ENCODE measurements at regions not wholly inside any gene's neighbourhood (a gene's known extent, or its start where the extent isn't known, plus 50 kb on each side); places are given as distances from the start of the nearest gene placed in this dataset.

DNA sequence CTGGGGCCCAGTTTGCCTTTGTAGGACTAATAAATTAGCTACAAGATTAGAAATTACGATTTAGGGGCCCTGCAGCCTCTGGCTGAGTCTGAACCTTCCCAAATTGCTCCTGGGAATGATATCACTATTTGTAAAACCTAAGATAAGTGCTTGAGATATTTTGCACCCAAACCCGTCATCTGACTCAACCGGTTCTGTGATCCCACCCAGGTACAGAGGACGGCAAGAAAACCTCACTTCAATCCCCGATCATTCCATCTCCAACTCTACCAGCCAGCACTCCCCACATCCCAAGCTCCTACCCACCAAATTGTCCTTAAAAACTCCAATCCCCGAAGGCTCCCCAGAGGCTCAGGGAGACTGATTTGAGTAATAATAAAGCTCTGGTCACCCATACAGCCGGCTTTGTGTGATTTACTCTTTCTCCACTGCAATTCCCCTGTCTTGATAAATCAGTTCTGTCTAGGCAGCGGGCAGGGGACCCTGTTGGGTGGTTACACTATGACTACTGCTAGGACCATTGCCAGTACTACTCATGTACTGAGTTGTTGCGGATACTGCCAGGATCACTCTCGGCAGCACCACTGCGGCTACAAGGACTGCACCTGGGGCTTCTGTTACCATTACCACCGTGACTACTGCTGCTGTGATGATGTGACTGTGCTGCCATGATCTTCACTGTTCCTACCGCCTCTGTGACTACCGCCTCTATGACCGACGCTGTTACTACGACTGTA, 73.1 kb downstream of the IRF8 start:
- DNase-seq, result no peak

GRCh38 chr16:85974428-85975375, 75.7 kb downstream of the IRF8 start:
- no peak for DNase-seq

DNA sequence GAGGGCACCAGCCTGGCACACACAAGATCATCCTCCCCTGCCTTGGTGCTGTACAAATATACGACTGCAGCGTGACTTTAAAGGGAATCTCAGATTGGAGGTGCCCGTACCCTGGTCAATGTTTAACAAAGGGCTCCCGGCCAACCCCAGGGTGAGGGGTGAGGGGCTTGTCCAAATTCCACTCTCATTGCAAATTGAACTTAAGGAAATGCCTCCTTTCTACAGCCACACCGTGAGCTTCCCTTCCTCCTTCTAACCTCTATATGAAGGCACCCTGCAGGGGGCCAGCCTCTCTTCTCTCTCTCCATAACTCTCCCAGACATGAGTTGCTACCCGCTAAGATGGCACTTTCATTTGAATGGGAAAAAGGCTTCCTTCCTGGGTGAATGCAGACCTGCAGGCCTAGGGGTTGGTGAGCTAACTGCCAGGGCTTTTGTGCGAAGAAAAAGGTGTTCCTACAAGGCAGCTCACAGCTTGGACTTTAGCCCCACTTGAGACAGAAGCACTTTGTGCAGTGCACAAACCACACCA, 76.6 kb downstream of the IRF8 start:
- no peak for DNase-seq

- no peak for DNase-seq
Observed at GRCh38 chr16:85978291-85978775, 79.4 kb downstream of the IRF8 start.

DNA sequence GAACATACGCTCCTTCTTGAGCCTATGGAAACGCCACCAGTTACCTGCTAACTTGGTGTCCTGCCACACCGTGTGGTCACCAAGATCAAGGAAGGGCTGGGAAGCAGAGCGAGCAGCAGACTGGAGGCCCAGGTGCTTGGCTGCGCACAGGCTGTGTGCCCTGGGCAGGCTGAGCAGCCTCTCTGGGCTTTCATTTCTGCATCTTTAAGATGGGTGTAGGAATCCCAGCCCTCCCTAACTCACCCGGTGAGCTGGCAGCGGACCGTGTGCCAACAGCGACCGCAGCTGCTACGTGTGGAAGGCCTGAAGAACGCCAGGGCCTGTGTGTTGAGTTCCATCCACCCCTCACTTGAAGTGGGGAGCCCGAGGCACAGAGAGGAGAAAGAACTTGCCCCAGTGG, 80.0 kb downstream of the IRF8 start:
- DNase-seq, result no peak

DNA sequence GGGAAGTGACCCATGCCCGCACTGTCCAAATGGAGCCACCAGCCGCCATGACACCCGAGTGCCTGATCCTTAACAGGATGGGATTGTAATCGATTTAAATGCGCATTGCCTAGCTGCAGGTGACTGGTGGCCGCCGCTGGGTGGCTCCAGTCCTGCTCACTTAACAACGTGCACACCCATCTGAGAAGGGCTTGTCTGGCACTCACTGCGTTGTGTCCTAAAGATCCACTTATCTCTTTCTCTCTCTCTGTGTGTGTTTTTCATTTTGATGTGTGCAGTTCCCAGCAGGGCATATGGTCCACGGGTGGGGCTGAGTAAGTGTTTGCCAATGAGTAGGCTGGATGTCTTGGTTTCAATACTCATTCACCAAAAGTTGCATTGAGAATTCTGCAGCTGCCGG, 80.6 kb downstream of the IRF8 start:
- no peak for DNase-seq

DNA sequence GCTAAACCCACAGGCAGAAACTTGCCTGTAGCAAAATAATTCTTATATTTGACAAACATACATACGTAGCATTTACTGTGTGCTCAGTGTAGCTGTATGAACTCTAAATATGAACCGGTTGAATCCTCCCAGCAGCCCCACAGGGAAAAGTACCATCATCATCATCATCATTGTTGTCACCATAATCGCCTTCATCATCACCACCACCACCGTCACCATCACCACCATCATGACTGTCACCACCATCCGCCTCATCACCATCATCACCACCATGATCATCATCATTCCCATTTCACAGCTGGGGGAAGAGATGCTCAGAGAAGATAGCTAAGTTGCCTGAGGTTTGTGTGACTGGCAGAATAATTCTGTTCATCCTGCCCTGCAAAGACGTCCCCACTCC, 81.7 kb downstream of the IRF8 start:
- DNase-seq, result no peak

GRCh38 chr16:85981826-85982562, 83.0 kb downstream of the IRF8 start:
- DNase-seq, result no peak

GRCh38 chr16:85982563-85982939, 83.6 kb downstream of the IRF8 start:
- no peak for DNase-seq

DNA sequence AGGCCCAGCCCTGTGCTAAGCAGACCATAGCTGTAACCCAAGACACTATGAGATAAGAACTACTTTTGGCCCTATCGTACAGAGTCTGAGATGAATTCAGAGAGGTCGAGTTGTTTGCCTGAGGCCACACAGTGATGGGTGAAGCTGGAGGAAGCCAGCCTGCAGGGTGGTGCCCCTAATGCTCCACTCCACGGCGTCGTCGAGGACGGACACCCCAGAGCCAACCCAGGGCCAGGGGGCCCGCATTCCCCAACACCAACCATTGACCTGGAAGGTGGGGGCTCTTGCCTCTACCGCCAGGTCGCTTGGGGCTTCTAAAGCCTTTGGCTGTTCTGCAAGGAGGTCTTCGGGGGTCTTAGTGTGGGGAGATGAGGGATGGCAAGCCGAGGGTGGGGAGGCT, 84.1 kb downstream of the IRF8 start:
- no peak for DNase-seq

DNA sequence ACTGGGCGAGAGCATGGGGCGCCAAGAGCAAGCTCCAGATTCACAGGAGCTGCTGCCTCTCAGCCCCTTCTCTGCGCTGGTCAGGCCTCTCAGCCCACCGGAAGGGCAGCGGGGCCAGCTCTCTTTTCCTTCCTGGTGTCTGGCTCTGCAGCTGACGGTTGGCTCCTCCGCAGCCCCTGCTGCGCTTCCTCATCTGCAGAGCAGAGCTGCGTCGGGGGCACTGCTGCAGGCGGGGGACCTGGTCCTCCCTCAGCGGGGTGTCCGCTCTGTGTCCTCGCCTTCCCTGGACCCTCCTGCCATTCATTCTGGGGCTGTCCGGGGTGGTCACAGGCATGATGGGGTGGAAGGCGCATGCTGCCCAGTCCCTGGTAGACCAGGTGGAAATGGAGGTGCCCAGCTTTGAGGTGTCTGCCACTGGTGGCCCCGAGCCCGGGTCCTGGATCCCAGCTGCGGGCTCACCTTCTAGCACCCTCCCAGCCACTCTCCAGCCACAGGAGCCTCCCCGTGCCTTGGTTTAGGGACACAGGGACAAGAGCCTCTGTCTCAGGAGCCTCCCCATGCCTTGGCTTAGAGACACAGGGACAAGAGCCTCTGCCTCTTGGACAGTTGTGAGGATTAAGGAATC, 84.8 kb downstream of the IRF8 start:
- DNase-seq, result no peak

DNA sequence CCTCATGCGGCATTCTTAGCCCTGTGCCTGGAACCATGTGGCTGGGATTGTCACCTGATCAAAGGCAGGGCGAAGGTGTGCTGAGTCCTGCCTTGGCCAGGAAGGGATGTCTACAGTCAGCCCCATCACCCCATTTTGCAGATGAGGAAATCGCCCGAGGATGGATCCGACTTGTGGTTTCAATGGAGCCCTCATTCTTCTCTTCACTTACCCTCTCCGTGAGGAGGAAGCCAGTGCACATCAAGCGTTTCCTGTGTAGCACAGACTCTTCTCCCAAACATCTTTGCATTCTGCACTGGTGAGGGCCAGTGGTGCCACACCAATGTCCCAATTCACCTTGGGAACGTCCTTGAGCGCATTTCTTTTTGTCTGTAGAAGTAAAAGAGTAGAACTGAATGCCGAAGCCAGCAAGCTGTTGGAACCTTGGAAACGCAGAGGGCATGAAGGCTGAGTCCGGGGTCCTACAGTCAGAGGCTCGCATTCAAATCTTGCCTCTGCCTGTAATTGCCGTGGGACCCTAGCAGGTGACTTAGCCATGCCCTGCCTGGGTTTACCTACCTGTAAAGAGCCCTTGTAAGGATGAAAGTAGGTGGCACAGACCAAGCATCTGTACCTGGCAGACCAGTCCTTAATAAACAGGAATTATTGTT, 85.4 kb downstream of the IRF8 start:
- DNase-seq, result no peak

GRCh38 chr16:85984947-85985451, 86.0 kb downstream of the IRF8 start:
- DNase-seq, result no peak

DNA sequence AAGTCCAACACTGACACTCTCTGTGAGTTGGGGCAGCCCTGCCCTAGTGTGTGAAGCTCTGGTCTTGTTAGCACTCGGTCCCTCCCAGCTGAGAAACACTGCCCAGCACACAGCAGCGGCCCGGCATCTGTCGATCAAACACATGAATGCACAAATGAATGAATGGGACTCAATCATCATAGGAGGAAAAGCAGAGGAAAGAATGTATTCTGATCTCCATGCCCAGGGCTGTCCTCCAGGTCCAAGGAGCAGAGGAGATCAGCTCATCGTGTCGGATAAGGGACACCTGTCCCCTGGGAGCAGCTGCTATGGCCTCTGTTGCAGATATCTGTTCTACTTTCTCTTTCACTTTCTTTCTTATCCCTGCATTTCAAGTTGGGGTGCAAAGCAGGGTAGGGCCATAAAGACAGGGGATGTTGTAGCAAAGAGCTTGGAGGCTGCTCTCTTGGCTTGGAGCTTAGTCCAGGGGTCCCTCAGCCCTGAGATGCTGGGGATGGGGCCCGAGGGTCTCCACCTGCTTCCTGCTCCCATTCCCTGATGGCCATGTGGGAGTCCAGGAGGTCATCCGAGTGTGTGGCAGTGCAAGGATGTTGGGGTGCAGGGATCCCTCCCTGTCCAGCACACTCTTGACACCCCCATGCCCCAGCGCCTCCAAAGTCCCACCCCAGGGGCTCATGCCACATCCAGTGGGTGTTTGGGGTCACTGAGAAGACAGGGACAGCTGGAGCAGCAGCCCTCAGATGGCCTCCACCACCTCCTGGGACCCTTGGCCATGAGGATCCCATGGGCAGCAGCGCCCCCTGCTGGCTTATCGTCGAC, 88.2 kb downstream of the IRF8 start:
- no peak for DNase-seq

DNA sequence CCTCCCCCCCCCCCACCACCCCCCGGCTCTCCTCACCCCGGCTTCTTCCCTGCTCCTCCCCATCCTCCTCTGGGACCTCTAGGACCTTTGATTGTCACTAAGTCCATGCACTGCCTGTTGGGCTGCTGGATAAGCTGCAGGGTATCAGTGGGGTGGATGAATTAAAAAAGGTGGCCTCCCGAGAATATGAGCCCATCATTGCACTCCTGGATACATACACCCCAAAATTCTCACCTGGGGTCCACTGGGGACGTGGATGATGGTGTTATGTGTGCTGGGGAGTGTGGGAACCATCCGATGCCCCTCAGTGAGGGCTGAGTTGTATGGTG, 88.8 kb downstream of the IRF8 start:
- no peak for DNase-seq

- no peak for DNase-seq
Observed at GRCh38 chr16:85988306-85988705, 89.3 kb downstream of the IRF8 start.

DNA sequence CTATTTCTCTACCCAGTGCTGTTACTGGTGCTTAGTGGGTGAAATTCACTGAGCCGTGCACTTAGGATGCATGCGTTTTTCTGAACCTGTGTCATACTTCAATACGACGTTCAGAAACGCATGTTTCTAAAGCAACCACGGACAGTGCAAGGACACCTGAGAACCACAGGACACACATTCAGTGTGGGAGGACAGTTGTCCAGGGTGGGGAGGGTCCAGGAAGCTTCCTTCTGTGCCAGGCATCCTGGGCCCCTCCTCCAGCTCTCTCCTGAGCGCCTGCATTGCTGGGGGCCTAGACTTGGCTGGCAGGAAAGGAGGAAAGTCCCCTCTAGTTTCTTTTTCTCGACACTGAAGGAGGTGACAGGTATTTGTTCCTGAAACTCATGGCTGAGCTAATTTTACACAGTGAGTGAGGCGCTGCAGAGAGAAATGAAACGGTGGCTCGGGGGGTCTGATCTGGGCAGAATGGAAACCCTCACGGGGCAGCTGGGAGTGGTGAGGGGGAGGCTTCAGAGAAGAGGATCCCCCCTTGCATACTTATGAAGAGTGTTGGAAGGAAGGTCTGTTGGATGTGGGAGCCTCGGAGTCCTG, 89.9 kb downstream of the IRF8 start:
- DNase-seq, result no peak

GRCh38 chr16:85989376-85989775, 90.4 kb downstream of the IRF8 start:
- DNase-seq, result no peak

DNA sequence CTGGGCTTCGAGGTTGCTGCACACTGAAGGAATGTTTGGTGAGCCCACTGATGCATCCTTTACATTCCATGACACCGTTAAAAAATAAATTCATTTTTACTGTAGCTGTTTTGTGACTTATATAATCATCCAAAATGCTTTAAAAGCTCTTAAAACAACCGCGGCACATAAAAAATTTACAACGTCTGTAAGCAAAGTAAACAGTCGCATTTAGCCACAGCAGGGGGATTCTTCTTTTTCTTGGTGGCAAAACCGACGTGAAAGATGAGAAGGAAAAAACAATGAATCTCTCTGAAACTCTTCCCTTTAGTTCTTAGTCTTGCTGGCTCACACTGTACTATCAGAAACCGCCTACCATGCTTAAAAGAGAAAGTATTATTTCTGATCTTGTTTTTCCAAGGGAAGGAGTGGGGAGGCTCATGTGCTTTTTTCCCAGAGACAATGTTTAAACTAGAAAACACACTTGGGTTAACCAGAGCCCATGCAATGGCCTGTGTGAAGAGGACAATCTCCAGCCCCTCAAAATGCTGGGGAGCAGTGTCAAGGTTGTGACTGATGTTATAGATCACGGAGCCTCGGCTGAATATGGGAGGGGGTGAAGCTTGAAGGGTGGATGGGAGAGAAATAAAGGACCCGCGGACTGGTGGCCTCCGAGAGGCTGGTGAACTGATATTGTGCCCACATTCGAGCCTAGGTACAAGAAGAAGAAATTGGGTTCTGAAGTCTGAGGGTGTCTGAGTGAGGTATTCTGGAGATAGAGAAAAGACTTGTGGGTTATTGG, 91.1 kb downstream of the IRF8 start:
- no peak for DNase-seq

GRCh38 chr16:85990861-85991301, 91.9 kb downstream of the IRF8 start:
- no peak for DNase-seq
